Caco-2 (cell line): ENCODE measurements at regions not wholly inside any gene's neighbourhood (a gene's known extent, or its start where the extent isn't known, plus 50 kb on each side); places are given as distances from the start of the nearest gene placed in this dataset.

Experiments used
- BruUV-seq: library from RNA; stranded (reverse); fragments of 400-500 nt; replicated peaks from 2 replicates; lab custom pipeline; 2021; lab: Mats Ljungman, UMichigan
- CTCF ChIA-PET: fragments of 300-600 bp; sonication (Branson Sonifier 250); formaldehyde crosslinking; loops from one replicate; lab custom pipeline; 2022; ENCODE audit warnings: antibody characterized with exemption; lab: Charles Lee
- POLR2A ChIA-PET: fragments of 300-600 bp; sonication (Branson Sonifier 250); formaldehyde crosslinking; loops from one replicate; lab custom pipeline; 2022; ENCODE audit warnings: antibody characterized with exemption; lab: Charles Lee
- DNase-seq, 2 experiments: peaks; one replicate each; pipeline versions ENCODE4 v3.0.0 to v3.0.0-alpha.2; 2020 to 2022
- H3K27me3 ChIP-seq: replicated peaks from 2 replicates; pipeline ENCODE4 v1.6.0; 2011; ENCODE audit warnings: low read length; ENCODE audit not compliant: control insufficient read depth, insufficient read depth
- H3K36me3 ChIP-seq: 2 replicates; pipeline ENCODE4 v1.5.1; 2011; ENCODE audit warnings: low read length; ENCODE audit not compliant: control insufficient read depth, insufficient read depth
- H3K4me1 ChIP-seq: fragments of 250-450 bp; sonication (Bioruptor Pico); 2 replicates; pipeline ENCODE4 v1.5.1; 2020; ENCODE audit warnings: mild to moderate bottlenecking
- H3K4me3 ChIP-seq: 2 replicates; pipeline ENCODE4 v1.5.1; 2011; ENCODE audit warnings: low read depth, mild to moderate bottlenecking, control low read depth, low read length
- H3K9me3 ChIP-seq: fragments of 250-450 bp; sonication (Bioruptor Pico); 2 replicates; pipeline ENCODE4 v1.5.1; 2020; ENCODE audit warnings: mild to moderate bottlenecking, moderate library complexity
- H3K27ac Mint-ChIP-seq: one replicate; pipeline ENCODE4 v1.8.0; 2022; ENCODE audit warnings: mixed read lengths; ENCODE audit not compliant: unreplicated experiment
- H3K27me3 Mint-ChIP-seq: one replicate; pipeline ENCODE4 v1.8.0; 2022; ENCODE audit warnings: mixed read lengths; ENCODE audit not compliant: insufficient read depth, unreplicated experiment
- H3K36me3 Mint-ChIP-seq: one replicate; pipeline ENCODE4 v1.8.0; 2022; ENCODE audit warnings: mild to moderate bottlenecking, mixed read lengths; ENCODE audit not compliant: insufficient read depth, unreplicated experiment
- H3K4me1 Mint-ChIP-seq: one replicate; pipeline ENCODE4 v1.8.0; 2022; ENCODE audit warnings: low read depth, mixed read lengths; ENCODE audit not compliant: unreplicated experiment
- H3K4me3 Mint-ChIP-seq: one replicate; pipeline ENCODE4 v1.8.0; 2022; ENCODE audit warnings: mild to moderate bottlenecking, moderate library complexity, mixed read lengths; ENCODE audit not compliant: unreplicated experiment
- H3K9me3 Mint-ChIP-seq: one replicate; pipeline ENCODE4 v1.8.0; 2022; ENCODE audit warnings: mixed read lengths; ENCODE audit not compliant: unreplicated experiment
- intact Hi-C: fragments of 100-400 bp; cut with micrococcal nuclease; formaldehyde crosslinking; loops from one replicate; pipeline ENCODE4 v1.10.0; 2022; ENCODE audit not compliant: unreplicated experiment
- TF ChIP-seq, protein P1 (sequence below), 2 experiments: fragments of 200-600 bp in 1 of 2; IDR thresholded peaks; 1 replicate in 1 of 2; 2 replicates in 1 of 2; pipeline versions ENCODE4 v1.5.1 to v1.8.0; 2011 to 2022; ENCODE audit warnings: antibody characterized with exemption in 1 of 2, control low read depth in 1 of 2, inconsistent platforms in 1 of 2, low read depth in 1 of 2, low read length in 1 of 2, mild to moderate bottlenecking in 1 of 2, moderate library complexity in 1 of 2; ENCODE audit not compliant: insufficient read depth in 1 of 2, severe bottlenecking in 1 of 2, unreplicated experiment in 1 of 2

DNA sequence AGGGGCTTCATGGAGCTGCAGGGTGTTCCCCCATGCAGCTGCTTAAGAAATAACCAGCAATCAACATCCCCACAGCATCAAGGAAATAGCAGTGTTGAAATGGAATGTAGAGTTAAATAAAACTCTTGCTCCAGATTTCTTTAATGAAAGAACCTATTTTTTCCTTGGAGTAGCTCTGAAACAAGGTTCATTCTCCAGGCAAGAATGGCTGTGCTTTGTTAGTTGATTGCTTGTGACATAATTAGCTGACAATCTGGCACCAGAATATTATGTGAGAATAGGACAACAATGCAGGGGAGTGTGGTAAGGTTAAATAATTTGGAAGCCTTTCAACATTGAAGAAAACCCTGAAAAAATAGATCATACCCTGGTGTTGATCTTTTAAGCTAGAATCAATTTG lies 254.2 kb upstream of the RRP15 start:
- BruUV-seq, result no TSS peak
- H3K9me3 Mint-ChIP-seq, result no peaks in the 10 kb centered on the region

GRCh38 chr1:218031901-218032300 lies 253.2 kb upstream of the RRP15 start:
- TF ChIP-seq, protein P1, sequence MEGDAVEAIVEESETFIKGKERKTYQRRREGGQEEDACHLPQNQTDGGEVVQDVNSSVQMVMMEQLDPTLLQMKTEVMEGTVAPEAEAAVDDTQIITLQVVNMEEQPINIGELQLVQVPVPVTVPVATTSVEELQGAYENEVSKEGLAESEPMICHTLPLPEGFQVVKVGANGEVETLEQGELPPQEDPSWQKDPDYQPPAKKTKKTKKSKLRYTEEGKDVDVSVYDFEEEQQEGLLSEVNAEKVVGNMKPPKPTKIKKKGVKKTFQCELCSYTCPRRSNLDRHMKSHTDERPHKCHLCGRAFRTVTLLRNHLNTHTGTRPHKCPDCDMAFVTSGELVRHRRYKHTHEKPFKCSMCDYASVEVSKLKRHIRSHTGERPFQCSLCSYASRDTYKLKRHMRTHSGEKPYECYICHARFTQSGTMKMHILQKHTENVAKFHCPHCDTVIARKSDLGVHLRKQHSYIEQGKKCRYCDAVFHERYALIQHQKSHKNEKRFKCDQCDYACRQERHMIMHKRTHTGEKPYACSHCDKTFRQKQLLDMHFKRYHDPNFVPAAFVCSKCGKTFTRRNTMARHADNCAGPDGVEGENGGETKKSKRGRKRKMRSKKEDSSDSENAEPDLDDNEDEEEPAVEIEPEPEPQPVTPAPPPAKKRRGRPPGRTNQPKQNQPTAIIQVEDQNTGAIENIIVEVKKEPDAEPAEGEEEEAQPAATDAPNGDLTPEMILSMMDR (IDR thresholded peaks at IDR 0.05; ENCODE audit: insufficient read depth in 1 of 2, low read depth in 1 of 2, low read length in 1 of 2, severe bottlenecking in 1 of 2, unreplicated experiment in 1 of 2), result no peak
- ChIA-PET POLR2A (no interaction called here), CTCF (no interaction called here)
- Mint-ChIP-seq H3K27ac (no peak overlapping the region), H3K4me3 (no peak overlapping the region), H3K4me1 (no peaks in the 10 kb centered on the region), H3K27me3 (no peaks in the 10 kb centered on the region), H3K9me3 (no peaks in the 10 kb centered on the region), H3K36me3 (no peaks in the 10 kb centered on the region)
- no peak overlapping the region for H3K4me3 ChIP-seq
- intact Hi-C loops, result no loop called here
- no peaks in the 10 kb centered on the region for H3K4me1 ChIP-seq
- H3K36me3 ChIP-seq, result no peaks in the 10 kb centered on the region
- no TSS peak for BruUV-seq
- DNase-seq, result no peak
- H3K27me3 ChIP-seq, result no peaks in the 10 kb centered on the region
- no peaks in the 10 kb centered on the region for H3K9me3 ChIP-seq

More for the DNA sequence above, 254.2 kb upstream of the RRP15 start:
- ChIA-PET POLR2A (no interaction called here), CTCF (no interaction called here)
- Histone ChIP-seq H3K4me3 (no peak overlapping the region), H3K9me3 (no peaks in the 10 kb centered on the region), H3K36me3 (no peaks in the 10 kb centered on the region), H3K4me1 (no peaks in the 10 kb centered on the region), H3K27me3 (no peaks in the 10 kb centered on the region)
- TF ChIP-seq, protein P1 (IDR thresholded peaks at IDR 0.05; ENCODE audit: insufficient read depth in 1 of 2, low read depth in 1 of 2, low read length in 1 of 2, severe bottlenecking in 1 of 2, unreplicated experiment in 1 of 2), result no peak
- intact Hi-C loops, result no loop called here
- H3K27ac Mint-ChIP-seq, result no peak overlapping the region
- no peaks in the 10 kb centered on the region for H3K36me3 Mint-ChIP-seq
- no peak for DNase-seq
- no peaks in the 10 kb centered on the region for H3K27me3 Mint-ChIP-seq
- no peaks in the 10 kb centered on the region for H3K4me1 Mint-ChIP-seq
- H3K4me3 Mint-ChIP-seq, result no peak overlapping the region

- DNase-seq, result no peak
- Histone ChIP-seq H3K36me3 (no peaks in the 10 kb centered on the region), H3K9me3 (no peaks in the 10 kb centered on the region), H3K4me1 (no peaks in the 10 kb centered on the region), H3K27me3 (no peaks in the 10 kb centered on the region), H3K4me3 (no peak overlapping the region)
- no peaks in the 10 kb centered on the region for H3K27me3 Mint-ChIP-seq
- ChIA-PET POLR2A (no interaction called here), CTCF (no interaction called here)
- intact Hi-C loops, result no loop called here
- H3K9me3 Mint-ChIP-seq, result no peaks in the 10 kb centered on the region
- TF ChIP-seq, protein P1 (IDR thresholded peaks at IDR 0.05; ENCODE audit: insufficient read depth in 1 of 2, low read depth in 1 of 2, low read length in 1 of 2, severe bottlenecking in 1 of 2, unreplicated experiment in 1 of 2), result no peak
- BruUV-seq, result no TSS peak
- H3K4me1 Mint-ChIP-seq, result no peaks in the 10 kb centered on the region
- no peak overlapping the region for H3K27ac Mint-ChIP-seq
- H3K36me3 Mint-ChIP-seq, result no peaks in the 10 kb centered on the region
- no peak overlapping the region for H3K4me3 Mint-ChIP-seq
These were observed 250.6 kb upstream of the RRP15 start for GRCh38 chr1:218034468-218034867.
